Pancreas (tissue), 10 donors: ENCODE measurements at regions not wholly inside any gene's neighbourhood (a gene's known extent, or its start where the extent isn't known, plus 50 kb on each side); places are given as distances from the start of the nearest gene placed in this dataset.

Experiments
- ATAC-seq, 4 donors: fragments of 200-7000 bp; cut with Tn5 transposase; one replicate each; pipeline versions ENCODE4 v1.8.0 to v1.9.1; 2020; ENCODE audit warnings: mild to moderate bottlenecking in 4 of 4, moderate library complexity in 4 of 4
- DNase-seq, 6 donors: peaks; one replicate each; pipeline ENCODE4 v3.0.0-alpha.2; 2020
- FAIRE-seq: peaks from 2 replicates; lab custom pipeline; 2012; peaks lifted over from hg19 to GRCh38; lab: Jason Lieb, UNC
- H3K27ac ChIP-seq, 4 donors: fragments of 200-600 bp; sonication (generic); 1 replicate in 3 of 4; 2 replicates in 1 of 4; pipeline versions ENCODE4 v1.5.0 to v1.8.0; 2020
- H3K27me3 ChIP-seq, 4 donors: fragments of 200-600 bp; one replicate each; pipeline ENCODE4 v1.8.0; 2021
- H3K36me3 ChIP-seq, 3 donors: fragments of 200-600 bp; sonication (generic) in 1 of 3; one replicate each; pipeline versions ENCODE4 v1.5.0 to v1.8.0; 2020 to 2021
- H3K4me1 ChIP-seq, 3 donors: fragments of 200-600 bp; one replicate each; pipeline ENCODE4 v1.8.0; 2021
- H3K4me3 ChIP-seq, 4 donors: fragments of 200-600 bp; sonication (generic) in 2 of 4; one replicate each; pipeline versions ENCODE4 v1.5.0 to v1.8.0; 2020 to 2021
- H3K9me3 ChIP-seq, 4 donors: fragments of 200-600 bp; one replicate each; pipeline ENCODE4 v1.8.0; 2021
- CTCF ChIP-seq, 4 donors: fragments of 200-600 bp; sonication (generic) in 3 of 4; IDR thresholded peaks; one replicate each; pipeline versions ENCODE4 v1.5.0 to v1.8.0; 2021; ENCODE audit warnings: antibody characterized with exemption in 4 of 4
- WGBS, 2 donors: extraction: QIAGEN DNeasy Blood & Tissue Kit; methylation state at CpG; one replicate each; pipeline ENCODE4 v1.1.7; 2013; 5-methylcytosine and 5-hydroxymethylcytosine counted together
- intact Hi-C, 3 donors: fragments of 100-400 bp; cut with DNase I; formaldehyde crosslinking; loops; one replicate each; pipeline versions ENCODE4 v1.11.1 to v1.14.2; 2022
- donor health status: healthy with polysubstance abuse.
- donor health status: DM: no; HTN: no; CAD: no; lungs with moderate emphysema.
- donor health status: DM: no; HTN: no; CAD: no.
- donor health status: control.
- donor health status: control.
- donor health status: Bipolar disorder and iron deficiency.
- donor health status: DM: yes; HTN: yes; CAD: no.
- donor health status: DM: no; HTN: no; CAD: no.
- donor health status: DM: no; HTN: no; CAD: no.
- donor health status: DM: yes; HTN: yes; CAD: no.

- 62 to 64% methylated on average over 7 of the region's 7 CpGs for WGBS, 2 donors
- FAIRE-seq: no peak
- no peaks in the 10 kb centered on the region for H3K36me3 ChIP-seq
- no peaks in the 10 kb centered on the region for H3K4me1 ChIP-seq
- H3K9me3 ChIP-seq: no peaks in the 10 kb centered on the region
- H3K4me3 ChIP-seq: no peak overlapping the region
- peaks cover 0 to 7% (median 0%) of the 10 kb centered on the region in 4 donors for H3K27me3 ChIP-seq
- intact Hi-C loops: no loop called here
- DNase-seq: no peak
- TF ChIP-seq CTCF (IDR thresholded peaks at IDR 0.05): no peak
- no peak for ATAC-seq
- no peak overlapping the region for H3K27ac ChIP-seq
Observed at GRCh38 chr10:129253865-129254179, 213.2 kb upstream of the MGMT start.

- no peak for ATAC-seq
- FAIRE-seq: no peak
Observed at GRCh38 chr10:129258283-129258923, 208.6 kb upstream of the MGMT start.

GRCh38 chr10:129259128-129259815 is 207.8 kb upstream of the MGMT start:
- Histone ChIP-seq H3K27ac (no peak overlapping the region), H3K9me3 (no peaks in the 10 kb centered on the region), H3K4me1 (no peaks in the 10 kb centered on the region), H3K4me3 (no peak overlapping the region), H3K36me3 (no peaks in the 10 kb centered on the region), H3K27me3 (peaks cover 0 to 23% (median 0%) of the 10 kb centered on the region in 4 donors)
- TF ChIP-seq CTCF (IDR thresholded peaks at IDR 0.05): no peak
- intact Hi-C loops: no loop called here
- FAIRE-seq (no peak), ATAC-seq (no peak), DNase-seq (no peak)
- WGBS, 2 donors: 61 to 78% methylated on average over 9 of the region's 9 CpGs

More at GRCh38 chr10:129258283-129258923, 208.6 kb upstream of the MGMT start:
- no peak for DNase-seq
- intact Hi-C loops: no loop called here
- Histone ChIP-seq H3K4me3 (no peak overlapping the region), H3K27ac (no peak overlapping the region), H3K9me3 (no peaks in the 10 kb centered on the region), H3K27me3 (peaks cover 0 to 17% (median 0%) of the 10 kb centered on the region in 4 donors), H3K4me1 (no peaks in the 10 kb centered on the region), H3K36me3 (no peaks in the 10 kb centered on the region)
- WGBS, 2 donors: 43 to 53% methylated on average over 9 of the region's 9 CpGs
- no peak for TF ChIP-seq CTCF (IDR thresholded peaks at IDR 0.05)

- no peak for FAIRE-seq
- intact Hi-C loops: no loop called here
Observed at GRCh38 chr10:129272176-129272575, 194.9 kb upstream of the MGMT start.

More at GRCh38 chr10:129272176-129272575, 194.9 kb upstream of the MGMT start:
- WGBS, 2 donors: 52 to 60% methylated on average over 8 of the region's 8 CpGs
- DNase-seq (no peak), ATAC-seq (no peak)
- no peak for TF ChIP-seq CTCF (IDR thresholded peaks at IDR 0.05)
- no peak overlapping the region for H3K27ac ChIP-seq
- H3K9me3 ChIP-seq: no peaks in the 10 kb centered on the region
- H3K36me3 ChIP-seq: no peaks in the 10 kb centered on the region
- H3K4me3 ChIP-seq: no peak overlapping the region
- no peaks in the 10 kb centered on the region for H3K4me1 ChIP-seq
- H3K27me3 ChIP-seq: no peaks in the 10 kb centered on the region
